Spleen (tissue), 11 donors: ENCODE measurements at regions not wholly inside any gene's neighbourhood (a gene's known extent, or its start where the extent isn't known, plus 50 kb on each side); places are given as distances from the start of the nearest gene placed in this dataset.

ENCODE experiments used
- DNase-seq: peaks from one replicate; pipeline ENCODE4 v3.0.0-alpha.2; 2020
- H3K27ac ChIP-seq, 8 donors: fragments of 200-600 bp; sonication (generic) in 7 of 8; 1 replicate in 4 of 8; 2 replicates in 4 of 8; pipeline versions ENCODE4 v1.5.0 to v1.8.0; 2016 to 2021; ENCODE audit warnings: inconsistent platforms in 4 of 8, mild to moderate bottlenecking in 4 of 8, moderate library complexity in 1 of 8
- H3K27me3 ChIP-seq, 7 donors: fragments of 200-600 bp; sonication (generic) in 6 of 7; replicated peaks in 1 of 7; 1 replicate in 4 of 7; 2 replicates in 3 of 7; pipeline versions ENCODE4 v1.5.0 to v1.8.0; 2016 to 2021; ENCODE audit warnings: inconsistent platforms in 3 of 7, mild to moderate bottlenecking in 1 of 7
- H3K36me3 ChIP-seq, 6 donors: fragments of 200-600 bp; sonication (generic) in 5 of 6; 1 replicate in 4 of 6; 2 replicates in 2 of 6; pipeline versions ENCODE4 v1.5.0 to v1.8.0; 2016 to 2021; ENCODE audit warnings: inconsistent platforms in 2 of 6
- H3K4me1 ChIP-seq, 6 donors: fragments of 200-600 bp; sonication (generic) in 5 of 6; 1 replicate in 3 of 6; 2 replicates in 3 of 6; pipeline versions ENCODE4 v1.5.0 to v1.8.0; 2016 to 2021; ENCODE audit warnings: inconsistent platforms in 3 of 6
- H3K4me3 ChIP-seq, 8 donors: fragments of 200-600 bp; sonication (generic) in 7 of 8; 1 replicate in 4 of 8; 2 replicates in 4 of 8; pipeline versions ENCODE4 v1.5.0 to v1.8.0; 2016 to 2021; ENCODE audit warnings: inconsistent platforms in 4 of 8, mild to moderate bottlenecking in 4 of 8, moderate library complexity in 2 of 8
- H3K9me3 ChIP-seq, 8 donors: fragments of 200-600 bp; sonication (generic) in 7 of 8; 1 replicate in 4 of 8; 2 replicates in 4 of 8; pipeline versions ENCODE4 v1.5.0 to v1.8.0; 2016 to 2021; ENCODE audit warnings: inconsistent platforms in 4 of 8
- CTCF ChIP-seq, 11 experiments: fragments of 200-600 bp in 7 of 11; fragments of 450-650 bp in 4 of 11; sonication (generic) in 4 of 11; IDR thresholded peaks in 8 of 11; conservative IDR thresholded peaks in 3 of 11; 1 replicate in 7 of 11; 2 replicates in 4 of 11; pipeline versions ENCODE4 v1.4.0 to v1.8.0; 2016 to 2021; ENCODE audit warnings: antibody characterized with exemption in 11 of 11, inconsistent platforms in 4 of 11, mild to moderate bottlenecking in 1 of 11
- POLR2A ChIP-seq, 3 donors: fragments of 450-650 bp; IDR thresholded peaks; one replicate each; pipeline ENCODE4 v1.5.1; 2017; ENCODE audit warnings: antibody characterized with exemption in 3 of 3, mild to moderate bottlenecking in 1 of 3
- POLR2AphosphoS5 ChIP-seq, 3 donors: sonication (generic); formaldehyde crosslinking; IDR thresholded peaks; one replicate each; pipeline ENCODE4 v1.5.1; 2017; ENCODE audit warnings: antibody characterized with exemption in 3 of 3
- WGBS, 5 donors: extraction: QIAGEN DNeasy Blood & Tissue Kit in 3 of 5; methylation state at CpG; one replicate each; pipeline versions ENCODE4 v1.1.5 to v1.1.7; 2013 to 2018; 5-methylcytosine and 5-hydroxymethylcytosine counted together
- intact Hi-C: fragments of 100-400 bp; cut with DNase I; formaldehyde crosslinking; loops from one replicate; pipeline ENCODE4 v1.15.0; 2023; ENCODE audit warnings: low total_unique reads
- donor health status: healthy with polysubstance abuse.
- donor health status: DM: no; HTN: no; CAD: no; lungs with moderate emphysema.
- donor health status: DM: no; HTN: no; CAD: no.
- donor health status: Bipolar disorder and iron deficiency.
- donor health status: healthy.
- donor health status: DM: no; HTN: no; CAD: no.
- donor health status: DM: yes; HTN: yes; CAD: no.

- intact Hi-C loops, result no loop called here
These were observed 151.1 kb downstream of the NUAK1 start for GRCh38 chr12:105987685-105988035.

GRCh38 chr12:105992849-105993740 is 145.7 kb downstream of the NUAK1 start:
- no peak for DNase-seq
- Histone ChIP-seq H3K4me3 (no peak overlapping the region), H3K27ac (no peak overlapping the region), H3K36me3 (no peaks in the 10 kb centered on the region), H3K9me3 (no peaks in the 10 kb centered on the region), H3K4me1 (no peaks in the 10 kb centered on the region), H3K27me3 (peaks cover 0 to 44% (median 0%) of the 10 kb centered on the region in 7 donors)
- intact Hi-C loops, result no loop called here
- WGBS, 5 donors, result 62 to 72% (median 67%) methylated on average over 13 to 14 of the region's 14 CpGs
- TF ChIP-seq CTCF (IDR thresholded peaks at IDR 0.05 in 8 of 11, conservative IDR thresholded peaks at IDR 0.05 in 3 of 11) (no peak), POLR2A (IDR thresholded peaks at IDR 0.05) (no peak), POLR2AphosphoS5 (IDR thresholded peaks at IDR 0.05) (no peak)

More at GRCh38 chr12:105987685-105988035, 151.1 kb downstream of the NUAK1 start:
- Histone ChIP-seq H3K4me1 (peaks cover 0 to 4% (median 0%) of the 10 kb centered on the region in 6 donors), H3K27ac (no peak overlapping the region), H3K27me3 (peaks cover 0 to 59% (median 0%) of the 10 kb centered on the region in 7 donors), H3K36me3 (no peaks in the 10 kb centered on the region), H3K4me3 (no peak overlapping the region), H3K9me3 (no peaks in the 10 kb centered on the region)
- WGBS, 5 donors, result 77 to 88% (median 81%) methylated on average over 3 of the region's 3 CpGs
- no peak for DNase-seq
- TF ChIP-seq POLR2A (IDR thresholded peaks at IDR 0.05) (no peak), POLR2AphosphoS5 (IDR thresholded peaks at IDR 0.05) (no peak), CTCF (IDR thresholded peaks at IDR 0.05 in 8 of 11, conservative IDR thresholded peaks at IDR 0.05 in 3 of 11) (no peak)

- no peak overlapping the region for H3K4me3 ChIP-seq
- H3K9me3 ChIP-seq, result no peaks in the 10 kb centered on the region
- DNase-seq, result no peak
- no peak overlapping the region for H3K27ac ChIP-seq
- H3K36me3 ChIP-seq, result no peaks in the 10 kb centered on the region
- H3K27me3 ChIP-seq, result peaks cover 0 to 49% (median 0%) of the 10 kb centered on the region in 7 donors
- 77 to 83% (median 78%) methylated on average over 22 of the region's 22 CpGs for WGBS, 5 donors
- no peaks in the 10 kb centered on the region for H3K4me1 ChIP-seq
- intact Hi-C loops, result no loop called here
- TF ChIP-seq POLR2A (IDR thresholded peaks at IDR 0.05) (no peak), CTCF (IDR thresholded peaks at IDR 0.05 in 8 of 11, conservative IDR thresholded peaks at IDR 0.05 in 3 of 11) (no peak), POLR2AphosphoS5 (IDR thresholded peaks at IDR 0.05) (no peak)
These were observed 144.8 kb downstream of the NUAK1 start for GRCh38 chr12:105993766-105994555.

- WGBS, 5 donors, result 87 to 98% (median 91%) methylated on average over 3 to 4 of the region's 4 CpGs
- no peak for DNase-seq
- H3K4me3 ChIP-seq, result no peak overlapping the region
- peaks cover 0 to 42% (median 0%) of the 10 kb centered on the region in 7 donors for H3K27me3 ChIP-seq
- TF ChIP-seq POLR2A (IDR thresholded peaks at IDR 0.05), result no peak
- TF ChIP-seq CTCF (IDR thresholded peaks at IDR 0.05 in 8 of 11, conservative IDR thresholded peaks at IDR 0.05 in 3 of 11), result no peak
- TF ChIP-seq POLR2AphosphoS5 (IDR thresholded peaks at IDR 0.05), result no peak
- no peak overlapping the region for H3K27ac ChIP-seq
- no peaks in the 10 kb centered on the region for H3K9me3 ChIP-seq
- no peaks in the 10 kb centered on the region for H3K4me1 ChIP-seq
- no peaks in the 10 kb centered on the region for H3K36me3 ChIP-seq
- intact Hi-C loops, result no loop called here
These were observed 142.8 kb downstream of the NUAK1 start for GRCh38 chr12:105995961-105996431.
